H9 (cell line): ENCODE measurements at regions not wholly inside any gene's neighbourhood (a gene's known extent, or its start where the extent isn't known, plus 50 kb on each side); places are given as distances from the start of the nearest gene placed in this dataset.

ENCODE experiments used
- DNase-seq: peaks from one replicate; pipeline ENCODE4 v3.0.0-alpha.2; 2017
- H2AFZ ChIP-seq: one replicate; pipeline ENCODE4 v1.6.1; 2013; ENCODE audit warnings: mild to moderate bottlenecking, low read length, control low read depth, moderate library complexity
- H2AK5ac ChIP-seq: 2 replicates; pipeline ENCODE4 v1.6.1; 2013; ENCODE audit warnings: low read length, control low read depth, mixed read lengths; ENCODE audit not compliant: insufficient read length
- H2BK120ac ChIP-seq: one replicate; pipeline ENCODE4 v1.6.1; 2013; ENCODE audit warnings: low read depth, mild to moderate bottlenecking, low read length, control low read depth, inconsistent platforms; ENCODE audit not compliant: poor library complexity, severe bottlenecking
- H2BK12ac ChIP-seq: 2 replicates; pipeline ENCODE4 v1.6.1; 2013; ENCODE audit warnings: low read length, control low read depth, mixed read lengths, low read depth; ENCODE audit not compliant: insufficient read length
- H2BK15ac ChIP-seq: 2 replicates; pipeline ENCODE4 v1.6.1; 2013; ENCODE audit warnings: low read depth, low read length, control low read depth
- H2BK20ac ChIP-seq: one replicate; pipeline ENCODE4 v1.6.1; 2013; ENCODE audit warnings: low read depth, mild to moderate bottlenecking, low read length, control low read depth, inconsistent platforms; ENCODE audit not compliant: poor library complexity, severe bottlenecking
- H2BK5ac ChIP-seq: 2 replicates; pipeline ENCODE4 v1.6.1; 2013; ENCODE audit warnings: low read length, control low read depth, mixed read lengths; ENCODE audit not compliant: insufficient read length
- H3K14ac ChIP-seq: 2 replicates; pipeline ENCODE4 v1.6.1; 2013; ENCODE audit warnings: low read length, control low read depth; ENCODE audit not compliant: insufficient read depth
- H3K18ac ChIP-seq: 2 replicates; pipeline ENCODE4 v1.6.1; 2013; ENCODE audit warnings: low read depth, mild to moderate bottlenecking, mixed read lengths, low read length, control low read depth; ENCODE audit not compliant: insufficient read length
- H3K23ac ChIP-seq: 2 replicates; pipeline ENCODE4 v1.6.1; 2013; ENCODE audit warnings: low read length, control low read depth, mixed read lengths, low read depth; ENCODE audit not compliant: insufficient read length
- H3K23me2 ChIP-seq: 2 replicates; pipeline ENCODE4 v1.6.1; 2013; ENCODE audit warnings: low read depth, mild to moderate bottlenecking, mixed read lengths, low read length, control low read depth; ENCODE audit not compliant: insufficient read length, poor library complexity, severe bottlenecking
- H3K27ac ChIP-seq: 2 replicates; pipeline ENCODE4 v1.5.1; 2013; ENCODE audit warnings: low read length, control low read depth, mixed read lengths, low read depth; ENCODE audit not compliant: insufficient read length
- H3K27me3 ChIP-seq: 2 replicates; pipeline ENCODE4 v1.6.1; 2013; ENCODE audit warnings: low read length, control low read depth, inconsistent platforms; ENCODE audit not compliant: insufficient read depth
- H3K4ac ChIP-seq: 2 replicates; pipeline ENCODE4 v1.6.1; 2013; ENCODE audit warnings: low read depth, mild to moderate bottlenecking, control low read depth, inconsistent platforms, low read length, moderate library complexity
- H3K4me1 ChIP-seq: 2 replicates; pipeline ENCODE4 v1.6.1; 2013; ENCODE audit warnings: low read length, control low read depth, inconsistent platforms; ENCODE audit not compliant: insufficient read depth
- H3K4me2 ChIP-seq: 2 replicates; pipeline ENCODE4 v1.6.1; 2013; ENCODE audit warnings: low read length, control low read depth, mixed read lengths; ENCODE audit not compliant: insufficient read length, insufficient read depth
- H3K56ac ChIP-seq: 2 replicates; pipeline ENCODE4 v1.6.1; 2013; ENCODE audit warnings: low read depth, mild to moderate bottlenecking, mixed read lengths, low read length, control low read depth; ENCODE audit not compliant: insufficient read length
- H3K79me1 ChIP-seq: 2 replicates; pipeline ENCODE4 v1.6.1; 2013; ENCODE audit warnings: low read depth, mild to moderate bottlenecking, moderate library complexity, low read length, control low read depth, inconsistent platforms; ENCODE audit not compliant: insufficient read depth, poor library complexity, severe bottlenecking
- H3K79me2 ChIP-seq: 2 replicates; pipeline ENCODE4 v1.6.1; 2013; ENCODE audit warnings: low read length, control low read depth, inconsistent platforms; ENCODE audit not compliant: insufficient read depth
- H3K9ac ChIP-seq: 2 replicates; pipeline ENCODE4 v1.6.1; 2013; ENCODE audit warnings: low read length, control low read depth, mixed read lengths; ENCODE audit not compliant: insufficient read length; ENCODE audit errors: extremely low read depth
- H3K9me3 ChIP-seq: one replicate; pipeline ENCODE4 v1.6.1; 2013; ENCODE audit warnings: low read depth, low read length, inconsistent platforms; ENCODE audit not compliant: control insufficient read depth
- H3T11ph ChIP-seq: one replicate; pipeline ENCODE4 v1.6.1; 2013; ENCODE audit warnings: mild to moderate bottlenecking, low read length, control low read depth, inconsistent platforms
- H4K20me1 ChIP-seq: one replicate; pipeline ENCODE4 v1.6.1; 2013; ENCODE audit not compliant: control insufficient read depth, insufficient read length, insufficient read depth
- H4K5ac ChIP-seq: 2 replicates; pipeline ENCODE4 v1.6.1; 2013; ENCODE audit warnings: low read depth, mild to moderate bottlenecking, mixed read lengths, low read length, control low read depth; ENCODE audit not compliant: insufficient read length
- H4K8ac ChIP-seq: replicated peaks from 2 replicates; pipeline ENCODE4 v1.6.1; 2013; ENCODE audit warnings: low read length, control low read depth, mixed read lengths, low read depth; ENCODE audit not compliant: insufficient read length
- H4K91ac ChIP-seq: 2 replicates; pipeline ENCODE4 v1.6.1; 2013; ENCODE audit warnings: low read depth, mild to moderate bottlenecking, moderate library complexity, mixed read lengths, low read length, control low read depth; ENCODE audit not compliant: insufficient read length
- H3K27ac Mint-ChIP-seq, 3 experiments: 2 replicates in 2 of 3; 3 replicates in 1 of 3; pipeline ENCODE4 v1.8.0; 2020 to 2021; ENCODE audit warnings: mixed read lengths in 3 of 3, mild to moderate bottlenecking in 1 of 3, moderate library complexity in 1 of 3
- H3K27me3 Mint-ChIP-seq: 2 replicates; pipeline ENCODE4 v1.8.0; 2021; ENCODE audit warnings: low read depth, mild to moderate bottlenecking, moderate library complexity, mixed read lengths
- H3K36me3 Mint-ChIP-seq, 3 experiments: 2 replicates in 2 of 3; 3 replicates in 1 of 3; pipeline ENCODE4 v1.8.0; 2020 to 2021; ENCODE audit warnings: low read depth in 3 of 3, mixed read lengths in 3 of 3; ENCODE audit not compliant: insufficient read depth in 1 of 3
- H3K4me1 Mint-ChIP-seq, 2 experiments: 2 replicates each; pipeline ENCODE4 v1.8.0; 2020; ENCODE audit warnings: mixed read lengths in 2 of 2
- H3K4me3 Mint-ChIP-seq, 2 experiments: 2 replicates in 1 of 2; 3 replicates in 1 of 2; pipeline ENCODE4 v1.8.0; 2020 to 2021; ENCODE audit warnings: mild to moderate bottlenecking in 2 of 2, mixed read lengths in 2 of 2, moderate library complexity in 1 of 2
- H3K9me3 Mint-ChIP-seq, 2 experiments: 2 replicates in 1 of 2; 3 replicates in 1 of 2; pipeline ENCODE4 v1.8.0; 2020; ENCODE audit warnings: mild to moderate bottlenecking in 2 of 2, mixed read lengths in 2 of 2, moderate library complexity in 1 of 2
- CTCF ChIP-seq: fragments of 200-600 bp; sonication (generic); conservative IDR thresholded peaks from 3 replicates; pipeline ENCODE4 v1.8.0; 2021; ENCODE audit warnings: antibody characterized with exemption, mild to moderate bottlenecking
- WGBS: extraction: QIAGEN DNeasy Blood & Tissue Kit; methylation state at CpG from one replicate; pipeline ENCODE4 v1.1.7; 2013; ENCODE audit warnings: missing lambda C conversion rate, low lambda C conversion rate, mixed read lengths; ENCODE audit not compliant: insufficient read length; ENCODE audit errors: extremely low coverage; 5-methylcytosine and 5-hydroxymethylcytosine counted together

- H2BK120ac ChIP-seq: no peak overlapping the region
- H3K23ac ChIP-seq: no peak overlapping the region
- no peak overlapping the region for H4K91ac ChIP-seq
- no peak overlapping the region for H3K56ac ChIP-seq
- no peak overlapping the region for H2BK12ac ChIP-seq
- peaks cover 20 to 26% of the 10 kb centered on the region in 2 experiments for H3K4me1 Mint-ChIP-seq
- WGBS: no CpG with 5 or more reads among the region's 17 CpGs
- no peaks in the 10 kb centered on the region for H3K79me2 ChIP-seq
- H3K27ac Mint-ChIP-seq: no peak overlapping the region
- no peaks in the 10 kb centered on the region for H3K9me3 Mint-ChIP-seq
- H3K36me3 Mint-ChIP-seq: no peaks in the 10 kb centered on the region; a peak in 1 of 7 replicates
- H3K79me1 ChIP-seq: no peaks in the 10 kb centered on the region
- no peak overlapping the region for H2BK5ac ChIP-seq
- H3K27me3 Mint-ChIP-seq: peaks cover 25% of the 10 kb centered on the region
- H3K9ac ChIP-seq: no peak overlapping the region
- H4K20me1 ChIP-seq: no peaks in the 10 kb centered on the region
- DNase-seq: no peak
- no peak overlapping the region for H2BK20ac ChIP-seq
- TF ChIP-seq CTCF: no peak
- H3K9me3 ChIP-seq: no peaks in the 10 kb centered on the region
- H4K8ac ChIP-seq: no peak overlapping the region
- no peak overlapping the region for H3K4me3 Mint-ChIP-seq
- H3K18ac ChIP-seq: no peak overlapping the region
- no peaks in the 10 kb centered on the region for H3K23me2 ChIP-seq
- no peak overlapping the region for H4K5ac ChIP-seq
- no peak overlapping the region for H3K4ac ChIP-seq
- no peak overlapping the region for H2BK15ac ChIP-seq
- H3K14ac ChIP-seq: no peak overlapping the region
- no peak overlapping the region for H2AFZ ChIP-seq
- H3K27ac ChIP-seq: no peak overlapping the region
- H3K27me3 ChIP-seq: no peaks in the 10 kb centered on the region
- no peaks in the 10 kb centered on the region for H3K4me1 ChIP-seq
- no peak overlapping the region for H3T11ph ChIP-seq
- H3K4me2 ChIP-seq: no peak overlapping the region
- H2AK5ac ChIP-seq: no peak overlapping the region
Observed at GRCh38 chr22:49457146-49457545, 370.5 kb downstream of the BRD1 start.
